ENCODE measurements at regions not wholly inside any gene's neighbourhood (a gene's known extent, or its start where the extent isn't known, plus 50 kb on each side); places are given as distances from the start of the nearest gene placed in this dataset.

GRCh38 chr11:123286761-123287160 lies 91.7 kb upstream of the CLMP start:
- Histone ChIP-seq H3K4me3 (no peak overlapping the region), H3K36me3 (no peaks in the 10 kb centered on the region), H3K27me3 (peaks cover 0 to 29% (median 0%) of the 10 kb centered on the region in 3 donors), H3K4me1 (no peaks in the 10 kb centered on the region), H3K27ac (no peak overlapping the region), H3K9me3 (peaks cover 0 to 6% (median 2%) of the 10 kb centered on the region in 4 donors)
- no peak for DNase-seq
- 67 to 81% (median 81%) methylated on average over 3 of the region's 3 CpGs for WGBS, 5 donors
- intact Hi-C loops (cut with DNase I; ENCODE audit: low total_unique reads), result no loop called here
- TF ChIP-seq EP300 (IDR thresholded peaks at IDR 0.05) (no peak), POLR2A (IDR thresholded peaks at IDR 0.05) (no peak), CTCF (IDR thresholded peaks at IDR 0.05) (no peak), POLR2AphosphoS5 (IDR thresholded peaks at IDR 0.05) (no peak)

- 64 to 74% (median 70%) methylated on average over 5 of the region's 5 CpGs for WGBS, 5 donors
- Histone ChIP-seq H3K27ac (no peak overlapping the region), H3K4me3 (no peak overlapping the region), H3K4me1 (no peaks in the 10 kb centered on the region), H3K27me3 (peaks cover 0 to 32% (median 0%) of the 10 kb centered on the region in 3 donors), H3K9me3 (peaks cover 0 to 6% (median 2%) of the 10 kb centered on the region in 4 donors), H3K36me3 (no peaks in the 10 kb centered on the region)
- TF ChIP-seq EP300 (IDR thresholded peaks at IDR 0.05), result no peak
- TF ChIP-seq POLR2AphosphoS5 (IDR thresholded peaks at IDR 0.05), result no peak
- no peak for TF ChIP-seq CTCF (IDR thresholded peaks at IDR 0.05)
- TF ChIP-seq POLR2A (IDR thresholded peaks at IDR 0.05), result no peak
- intact Hi-C loops (cut with DNase I; ENCODE audit: low total_unique reads), result no loop called here
- no peak for DNase-seq
Measured at GRCh38 chr11:123286255-123286654, 91.2 kb upstream of the CLMP start.

- DNase-seq, result no peak
- H3K27ac ChIP-seq, result no peak overlapping the region
- 51 to 65% (median 55%) methylated on average over 2 of the region's 2 CpGs for WGBS, 5 donors
- intact Hi-C loops (cut with DNase I; ENCODE audit: low total_unique reads), result no loop called here
- TF ChIP-seq CTCF (IDR thresholded peaks at IDR 0.05) (no peak), POLR2A (IDR thresholded peaks at IDR 0.05) (no peak), POLR2AphosphoS5 (IDR thresholded peaks at IDR 0.05) (no peak), EP300 (IDR thresholded peaks at IDR 0.05) (no peak)
- no peaks in the 10 kb centered on the region for H3K36me3 ChIP-seq
- peaks cover 0 to 34% (median 0%) of the 10 kb centered on the region in 3 donors for H3K27me3 ChIP-seq
- H3K4me1 ChIP-seq, result no peaks in the 10 kb centered on the region
- no peak overlapping the region for H3K4me3 ChIP-seq
- peaks cover 0 to 6% (median 2%) of the 10 kb centered on the region in 4 donors for H3K9me3 ChIP-seq
Measured at GRCh38 chr11:123284454-123284853, 89.4 kb upstream of the CLMP start.

GRCh38 chr11:123282597-123282996 lies 87.5 kb upstream of the CLMP start:
- intact Hi-C loops (cut with DNase I; ENCODE audit: low total_unique reads), result no loop called here
- 56 to 74% (median 63%) methylated on average over 6 of the region's 6 CpGs for WGBS, 5 donors

GRCh38 chr11:123273616-123274015 lies 78.6 kb upstream of the CLMP start:
- Histone ChIP-seq H3K36me3 (no peaks in the 10 kb centered on the region), H3K27me3 (peaks cover 0 to 6% (median 0%) of the 10 kb centered on the region in 3 donors), H3K4me1 (no peaks in the 10 kb centered on the region), H3K4me3 (no peak overlapping the region), H3K27ac (no peak overlapping the region), H3K9me3 (no peaks in the 10 kb centered on the region)
- 57 to 70% (median 60%) methylated on average over 2 of the region's 2 CpGs for WGBS, 5 donors
- intact Hi-C loops (cut with DNase I; ENCODE audit: low total_unique reads), result no loop called here
- DNase-seq, result no peak
- TF ChIP-seq CTCF (IDR thresholded peaks at IDR 0.05) (no peak), EP300 (IDR thresholded peaks at IDR 0.05) (no peak), POLR2AphosphoS5 (IDR thresholded peaks at IDR 0.05) (no peak), POLR2A (IDR thresholded peaks at IDR 0.05) (no peak)

More at GRCh38 chr11:123282597-123282996, 87.5 kb upstream of the CLMP start:
- Histone ChIP-seq H3K27me3 (peaks cover 0 to 32% (median 0%) of the 10 kb centered on the region in 3 donors), H3K27ac (no peak overlapping the region), H3K4me1 (no peaks in the 10 kb centered on the region), H3K9me3 (peaks cover 0 to 4% (median 2%) of the 10 kb centered on the region in 4 donors), H3K4me3 (no peak overlapping the region), H3K36me3 (no peaks in the 10 kb centered on the region)
- TF ChIP-seq POLR2AphosphoS5 (IDR thresholded peaks at IDR 0.05) (no peak), EP300 (IDR thresholded peaks at IDR 0.05) (no peak), POLR2A (IDR thresholded peaks at IDR 0.05) (no peak)
- no peak for DNase-seq

Data from stomach (tissue), 8 donors.